ENCODE measurements at regions not wholly inside any gene's neighbourhood (a gene's known extent, or its start where the extent isn't known, plus 50 kb on each side); places are given as distances from the start of the nearest gene placed in this dataset.
"Not testable (repeated sequence)": the region's sequence is repeated elsewhere in the genome, so short reads cannot be mapped to it uniquely, and the experiment has no call there.

DNA sequence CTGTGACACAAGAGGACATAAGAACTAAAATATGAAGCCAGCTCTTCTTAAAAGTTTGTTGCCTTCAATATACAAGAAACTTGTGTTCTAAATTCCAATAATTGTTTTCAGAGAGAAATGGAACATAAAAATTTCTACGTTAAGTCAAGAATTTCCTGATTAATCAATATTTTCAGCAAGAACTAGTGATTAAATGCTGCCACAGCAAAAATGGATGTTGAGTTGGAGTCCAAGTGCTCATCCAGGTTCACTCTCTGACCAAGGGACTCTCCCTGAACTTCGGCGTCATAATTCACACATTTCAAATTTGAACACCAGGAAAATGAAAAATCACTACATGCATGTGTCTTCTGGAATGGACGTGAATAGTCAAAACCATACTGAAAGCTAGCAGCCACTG, 1263.6 kb upstream of the GOT2 start:
- DNase-seq (ENCODE audit: low spot score), result no peak

DNA sequence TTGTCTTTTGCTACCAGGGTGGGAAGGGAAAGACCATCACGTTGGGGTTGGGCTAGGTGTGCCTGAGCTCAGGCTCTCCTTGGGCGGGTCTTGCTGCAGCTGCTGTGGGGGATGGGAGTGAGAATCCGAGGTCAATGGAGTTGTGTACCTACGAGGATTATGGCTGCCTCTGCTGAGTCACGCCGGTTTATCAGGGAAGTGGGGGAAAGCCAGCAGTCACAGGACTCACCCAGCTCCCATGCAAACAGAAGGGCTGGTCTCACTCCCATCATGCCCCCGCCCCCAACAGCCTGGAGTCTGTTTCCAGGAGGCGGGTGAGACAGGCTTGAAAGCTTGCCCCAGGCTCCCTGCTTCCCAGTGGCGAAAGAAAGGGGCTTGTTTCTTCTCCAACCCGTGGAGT, 1259.0 kb upstream of the GOT2 start:
- no peak for DNase-seq (ENCODE audit: low spot score)

DNA sequence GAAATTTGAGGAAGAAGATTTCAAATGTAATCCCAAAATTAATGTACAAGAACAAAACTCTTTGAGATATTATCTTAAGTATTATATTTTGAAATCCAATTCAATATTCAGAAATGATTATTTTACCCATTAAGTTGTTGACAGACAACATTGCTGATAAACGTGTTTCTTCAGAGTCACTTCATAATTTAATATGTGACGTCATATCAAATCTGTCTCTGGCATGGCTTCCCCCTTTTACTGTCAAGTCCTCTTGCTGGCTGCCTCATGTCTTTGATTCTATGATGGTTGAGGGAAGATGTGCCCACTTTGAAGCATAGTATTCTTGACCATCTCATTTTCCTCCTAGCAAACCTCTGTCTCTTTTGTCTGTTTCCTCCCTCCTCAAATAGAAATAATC, 1257.1 kb upstream of the GOT2 start:
- DNase-seq (ENCODE audit: low spot score), result no peak

DNA sequence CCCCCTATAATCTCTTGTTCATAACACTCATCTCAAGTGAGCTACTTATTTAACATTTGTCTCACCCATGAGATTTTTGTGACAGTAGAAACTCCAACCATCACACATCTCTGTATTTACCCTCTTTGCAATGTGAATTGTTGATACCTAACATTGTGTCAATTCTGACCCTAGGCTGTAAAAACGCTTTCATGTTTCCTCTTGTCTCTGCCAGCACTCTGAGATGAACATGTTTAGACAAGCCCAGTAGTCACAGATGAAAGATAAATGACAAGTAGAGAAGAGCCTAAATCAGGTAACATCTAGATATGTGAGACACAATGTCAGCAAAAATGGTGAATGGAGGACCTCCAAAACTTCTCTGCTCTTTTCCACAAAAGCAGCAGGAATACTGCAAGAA, 1254.5 kb upstream of the GOT2 start:
- no peak for DNase-seq (ENCODE audit: low spot score)

DNA sequence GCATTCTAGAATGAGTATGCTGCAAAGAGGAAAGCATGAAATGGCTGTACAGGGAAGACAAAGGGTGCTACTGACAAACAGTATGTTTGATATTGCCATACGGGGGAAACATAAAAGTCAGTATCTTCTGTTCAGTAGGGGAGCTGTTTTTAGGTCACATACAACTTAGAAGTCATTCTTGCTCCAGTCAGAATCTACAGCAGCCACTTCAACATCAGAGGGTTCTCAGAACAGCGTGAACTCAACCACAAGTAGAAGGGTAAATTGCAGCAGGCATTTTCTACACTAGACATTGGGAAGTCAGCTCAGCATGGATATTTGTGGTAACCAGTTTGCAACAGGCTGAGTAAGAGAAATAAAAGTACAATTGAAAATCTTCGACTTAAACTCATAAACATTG, 1241.8 kb upstream of the GOT2 start:
- DNase-seq (ENCODE audit: low spot score), result no peak

DNA sequence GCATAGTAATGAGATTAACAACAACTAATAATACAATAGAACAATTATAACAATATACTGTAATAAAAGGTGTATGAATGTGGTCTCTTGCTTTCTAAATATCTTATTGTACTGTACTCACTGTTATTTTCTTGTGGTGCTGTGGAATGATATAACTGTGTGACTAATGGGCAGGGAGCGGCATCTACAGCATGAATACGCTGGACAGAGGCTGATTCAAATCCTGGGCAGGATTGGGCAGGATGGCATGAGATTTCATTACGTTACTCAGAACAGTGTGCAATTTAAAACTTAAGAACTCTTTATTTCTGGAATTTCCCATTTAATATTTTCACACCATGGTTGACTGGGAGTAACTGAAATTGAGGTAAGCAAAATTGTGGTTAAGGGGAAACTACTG, 1239.8 kb upstream of the GOT2 start:
- DNase-seq (ENCODE audit: low spot score), result no peak

DNA sequence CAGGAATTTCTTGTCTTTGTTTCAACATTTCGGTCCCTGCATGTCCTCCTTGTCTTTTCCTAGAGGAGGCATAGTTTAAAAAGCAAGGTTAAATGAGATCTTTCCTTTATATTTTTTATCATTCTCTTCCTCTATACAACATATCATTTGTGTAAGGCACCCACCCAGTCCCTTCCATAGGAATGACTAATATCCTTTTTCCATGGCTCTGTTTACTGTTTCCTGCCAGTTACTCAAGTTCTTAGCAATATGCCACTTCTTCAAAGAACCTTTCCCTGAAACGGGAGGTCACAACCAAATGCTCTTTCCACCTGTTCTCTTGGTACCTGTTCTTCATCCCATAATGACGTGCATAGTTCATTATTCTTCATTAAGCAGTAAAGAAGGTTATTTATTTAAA, 1237.1 kb upstream of the GOT2 start:
- DNase-seq (ENCODE audit: low spot score), result no peak

DNA sequence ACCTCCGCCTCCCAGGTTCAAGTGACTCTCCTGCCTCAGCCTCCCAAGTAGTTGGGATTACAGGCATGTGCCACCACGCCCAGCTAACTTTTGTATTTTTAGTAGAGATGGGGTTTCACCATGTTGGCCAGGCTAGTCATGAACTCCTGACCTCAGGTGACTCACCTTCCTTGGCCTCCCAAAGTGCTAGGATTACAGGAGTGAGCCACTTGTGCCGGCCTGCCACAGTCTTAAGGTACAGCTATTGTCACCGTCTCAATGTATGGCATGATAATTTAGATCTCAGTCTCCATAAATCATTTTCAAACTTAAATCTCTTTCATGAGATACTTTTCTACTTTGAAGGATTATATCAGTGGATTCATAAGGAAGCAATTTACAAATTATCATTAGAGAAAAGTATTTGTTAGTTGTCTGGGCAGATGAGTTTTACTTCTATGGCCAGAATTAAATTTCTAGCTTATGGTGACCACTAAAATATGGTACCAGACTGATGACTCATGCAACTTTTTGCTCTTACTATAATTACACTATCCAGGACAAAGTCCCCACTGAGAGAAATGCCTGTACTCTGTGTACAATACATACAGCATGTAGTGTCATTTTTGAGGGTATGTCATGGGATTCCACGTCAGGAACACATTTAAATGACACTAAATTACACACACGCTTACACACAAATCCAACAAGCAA, 1230.3 kb upstream of the GOT2 start:
- no peak for DNase-seq (ENCODE audit: low spot score)

DNA sequence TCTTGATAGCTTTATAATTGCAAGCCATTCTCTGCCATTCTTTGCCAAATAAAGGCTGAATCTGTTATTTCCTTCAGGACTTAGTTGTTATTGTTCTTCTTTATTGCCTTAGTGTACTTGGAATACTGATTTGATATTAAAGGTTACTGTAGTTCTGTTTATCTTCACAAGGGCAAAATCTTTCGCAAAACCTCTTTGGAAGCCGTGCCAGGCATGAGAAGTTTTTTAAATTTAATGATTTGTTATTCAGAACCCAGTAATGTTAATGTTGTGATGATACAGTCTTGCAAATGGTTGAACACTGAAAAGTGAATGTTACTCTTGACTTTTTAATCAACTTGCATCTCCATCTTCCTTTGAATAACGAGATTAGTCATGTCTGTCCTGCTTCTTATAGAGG, 1225.2 kb upstream of the GOT2 start:
- no peak for DNase-seq (ENCODE audit: low spot score)

DNA sequence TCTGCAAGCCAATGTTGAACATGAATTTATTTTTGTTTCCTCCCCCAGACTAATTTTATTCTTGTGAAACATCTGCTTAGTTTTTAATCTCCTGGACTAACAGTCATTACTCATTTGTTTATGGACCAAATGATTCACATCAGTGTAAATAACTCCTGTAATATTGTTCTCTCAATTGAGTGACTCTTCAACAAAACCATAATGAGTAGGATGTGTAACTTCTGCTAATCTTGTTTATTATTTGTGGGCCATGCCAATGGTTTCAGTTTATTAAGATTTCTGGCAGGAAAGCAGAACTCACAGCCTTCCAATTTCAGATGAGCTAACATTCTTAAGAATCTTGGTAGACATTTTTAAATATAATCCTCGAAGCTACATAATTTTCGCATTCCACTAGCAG, 1216.3 kb upstream of the GOT2 start:
- DNase-seq (ENCODE audit: low spot score), result no peak

DNA sequence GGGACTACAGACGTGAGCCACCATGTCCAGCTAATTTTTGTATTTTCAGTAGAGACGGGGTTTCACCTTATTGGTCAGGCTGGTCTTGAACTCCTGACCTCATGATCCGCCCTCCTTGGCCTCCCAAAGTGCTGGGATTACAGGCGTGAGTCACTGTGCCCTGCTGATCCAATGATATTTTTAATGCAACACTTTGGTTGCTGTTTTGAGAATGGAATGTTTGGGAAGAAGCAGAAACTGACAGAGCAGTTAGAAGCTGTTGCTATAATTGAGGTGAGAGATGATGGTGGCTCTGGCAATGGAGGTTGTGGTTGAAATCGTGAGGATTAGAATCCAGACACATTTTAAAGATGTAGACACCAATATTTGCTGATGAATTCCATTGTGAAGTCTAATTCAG, 1209.9 kb upstream of the GOT2 start:
- DNase-seq (ENCODE audit: low spot score), result not testable (repeated sequence)

DNA sequence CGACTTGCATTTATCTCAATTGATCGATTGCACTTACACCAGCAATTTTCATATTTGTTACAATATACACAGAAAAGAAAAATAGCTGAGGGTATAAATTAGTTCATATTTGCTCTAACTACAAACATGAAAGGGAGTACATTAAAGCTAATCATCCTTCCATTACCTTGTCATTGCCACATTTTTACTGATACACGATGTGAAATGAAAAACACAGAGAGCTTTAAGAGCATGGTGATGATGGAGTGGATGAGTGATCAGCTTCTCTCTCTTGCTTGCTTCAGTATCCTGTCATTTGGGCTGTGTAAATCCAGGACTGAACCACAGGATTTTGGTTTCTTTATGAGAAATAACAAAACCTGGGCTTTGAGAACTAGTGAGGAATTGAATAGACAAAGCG, 1207.5 kb upstream of the GOT2 start:
- DNase-seq (ENCODE audit: low spot score), result no peak

DNA sequence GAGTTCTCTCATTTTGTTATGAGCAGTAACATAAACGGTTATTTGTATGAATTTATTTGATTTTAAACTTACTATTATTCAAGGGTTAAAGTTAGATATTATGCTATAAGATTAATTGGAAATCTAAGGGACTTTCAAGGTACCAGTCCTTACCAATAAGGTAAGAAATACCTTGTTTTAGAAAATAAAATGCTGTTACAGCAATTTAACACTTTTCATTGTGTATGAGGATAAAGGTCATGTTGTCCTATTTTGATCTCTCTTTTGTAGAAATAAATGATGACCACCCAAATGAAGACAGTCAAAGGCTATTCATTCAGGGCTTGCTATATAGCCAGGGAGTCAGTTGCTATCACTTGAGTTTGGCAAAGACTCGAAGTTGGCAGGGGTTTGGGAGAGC, 1185.9 kb upstream of the GOT2 start:
- DNase-seq (ENCODE audit: low spot score), result no peak

DNA sequence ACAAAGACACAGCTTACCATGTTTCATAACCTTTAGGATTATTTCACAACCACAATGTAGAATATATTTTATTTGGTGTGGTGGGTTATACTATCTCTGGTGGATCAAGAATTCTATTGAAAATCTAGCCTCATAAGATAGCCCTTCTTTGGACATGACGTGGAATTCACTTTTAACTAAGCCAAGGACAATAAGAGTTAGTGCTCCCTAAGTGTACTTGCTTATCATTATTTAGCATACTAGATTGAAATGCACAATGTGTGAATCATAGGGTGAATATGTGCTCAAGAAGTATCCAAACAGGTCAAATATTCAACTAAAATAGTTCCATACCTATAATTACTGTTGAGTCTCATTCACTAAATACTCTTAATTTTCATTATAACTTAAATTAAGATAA, 1179.5 kb upstream of the GOT2 start:
- no peak for DNase-seq (ENCODE audit: low spot score)

DNA sequence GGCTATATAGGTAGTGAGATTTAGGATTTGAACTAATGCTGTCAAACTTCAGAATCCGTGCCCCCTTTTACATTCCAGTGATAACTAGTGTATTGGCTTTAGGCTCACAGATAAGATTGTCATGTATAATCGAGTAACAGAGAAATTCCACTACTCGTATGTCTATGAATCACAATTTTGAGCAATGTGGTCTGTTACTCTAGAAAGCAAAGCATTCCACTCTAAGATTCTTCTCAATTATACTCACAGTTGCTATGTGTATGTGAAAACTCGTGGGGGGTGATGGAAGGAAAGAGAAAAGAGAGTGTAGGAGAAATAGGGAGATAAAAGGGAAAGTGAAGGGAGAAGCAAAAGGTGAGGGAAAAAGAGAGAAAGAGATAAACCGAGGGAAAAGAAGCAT, 1175.1 kb upstream of the GOT2 start:
- DNase-seq (ENCODE audit: low spot score), result no peak

DNA sequence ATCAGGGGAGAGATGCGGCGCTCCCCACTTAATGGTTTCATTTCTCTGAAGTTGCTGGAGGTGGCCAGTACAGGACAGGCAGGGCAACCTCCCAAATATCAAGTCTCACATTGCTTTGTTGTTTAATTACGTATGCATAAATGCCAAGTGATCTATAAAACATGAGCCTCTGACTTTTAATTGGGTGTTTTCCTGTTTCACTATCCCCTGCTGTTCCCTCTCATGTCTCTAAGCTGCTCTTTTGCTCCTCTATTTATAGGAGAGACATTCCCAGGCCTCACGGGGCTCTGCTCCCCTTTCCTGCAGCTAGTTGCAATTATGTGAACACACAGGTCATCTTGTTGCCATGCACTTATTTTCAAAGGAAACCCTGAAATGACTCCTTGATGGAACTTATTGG, 1173.5 kb upstream of the GOT2 start:
- no peak for DNase-seq (ENCODE audit: low spot score)

DNA sequence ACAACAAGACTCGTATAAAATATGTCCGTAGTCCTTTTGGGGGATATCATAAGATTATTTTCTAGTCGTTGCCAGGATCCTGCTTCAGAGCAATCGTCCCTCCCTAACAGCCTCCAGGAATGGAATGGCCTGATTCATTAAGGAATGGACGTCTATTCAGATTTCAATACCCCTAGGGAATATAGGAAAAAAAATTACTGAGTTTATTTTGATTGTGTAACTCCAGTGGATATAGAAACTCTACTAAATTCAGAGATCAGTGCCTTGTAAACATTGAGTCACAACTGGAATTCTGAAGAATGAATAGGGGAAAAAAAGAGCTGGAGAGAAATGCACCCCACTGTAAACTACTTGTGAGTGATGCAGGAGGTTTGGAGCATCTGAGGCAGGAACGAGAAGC, 1171.5 kb upstream of the GOT2 start:
- DNase-seq (ENCODE audit: low spot score), result no peak

DNA sequence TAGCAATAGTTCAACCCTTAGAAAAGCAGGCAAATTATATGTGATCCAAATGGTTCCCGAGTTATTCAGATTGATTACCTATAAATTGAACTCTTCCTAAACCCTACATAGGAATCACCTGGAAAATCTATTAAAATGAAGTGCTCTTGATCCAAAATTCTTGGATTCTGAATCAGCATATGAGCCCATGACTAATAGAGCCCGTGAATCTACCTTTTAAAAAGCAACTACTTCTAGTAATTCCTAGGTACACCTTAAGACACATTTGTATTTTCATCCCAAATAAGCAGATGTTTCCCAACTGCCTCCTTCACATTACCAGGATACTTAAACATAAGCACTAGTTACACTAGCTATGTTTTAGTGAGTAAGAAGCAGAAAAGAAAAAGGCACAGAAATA, 1171.0 kb upstream of the GOT2 start:
- DNase-seq (ENCODE audit: low spot score), result no peak

DNA sequence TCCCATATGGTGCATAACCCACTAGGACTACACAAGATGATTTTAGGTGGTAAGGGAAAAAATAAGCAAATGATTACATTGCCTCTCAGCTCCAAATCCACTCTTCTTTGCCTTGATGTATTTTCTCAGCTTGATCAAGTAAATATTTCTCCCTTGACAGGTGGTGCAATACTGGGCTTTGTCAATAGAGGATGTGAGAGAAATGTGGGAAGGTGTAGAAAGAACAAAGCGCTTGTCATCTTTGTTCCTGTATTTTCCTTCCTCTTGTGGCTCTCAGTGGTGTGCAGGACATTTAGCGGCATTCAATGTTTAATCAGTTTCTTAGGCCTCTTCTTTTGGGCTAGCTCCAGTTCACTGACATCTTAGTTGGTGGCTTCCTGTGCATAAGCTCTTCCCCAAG, 1165.8 kb upstream of the GOT2 start:
- DNase-seq (ENCODE audit: low spot score), result no peak

DNA sequence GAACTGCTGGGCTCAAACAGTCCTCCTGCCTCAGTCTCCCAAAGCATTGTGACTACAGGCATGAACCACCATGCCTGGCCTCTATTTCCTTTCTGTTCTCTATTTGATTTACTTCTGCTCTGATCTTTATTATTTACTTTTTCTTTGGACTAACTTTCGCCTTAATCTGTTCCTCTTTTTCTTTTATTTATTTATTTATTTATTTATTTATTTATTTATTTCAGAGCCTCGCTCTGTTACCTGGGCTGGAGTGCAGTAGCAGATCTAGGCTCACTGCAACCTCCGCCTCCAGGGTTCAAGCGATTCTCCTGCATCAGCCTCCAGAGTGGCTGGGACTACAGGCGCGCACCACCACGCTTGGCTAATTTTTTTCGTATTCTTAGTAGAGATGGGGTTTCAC, 1158.3 kb upstream of the GOT2 start:
- no peak for DNase-seq (ENCODE audit: low spot score)

DNA sequence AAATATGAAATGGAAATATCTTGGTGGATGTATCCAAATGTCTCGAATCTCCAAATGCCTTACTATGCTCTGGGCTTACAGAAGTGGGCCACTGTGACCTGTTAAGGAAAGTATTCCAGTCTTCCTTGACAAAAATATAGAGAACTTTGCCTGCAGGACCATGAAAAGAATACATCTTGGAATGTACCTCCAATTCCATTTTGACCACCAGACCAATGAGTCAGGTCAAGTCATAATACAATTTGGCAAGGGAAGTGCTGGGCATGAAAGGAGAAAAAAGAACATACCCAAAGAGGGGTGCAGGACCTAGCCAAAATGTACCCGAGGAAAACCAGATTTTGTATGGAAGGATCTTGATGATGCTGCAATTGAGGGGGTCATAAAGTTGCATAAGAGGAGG, 1153.7 kb upstream of the GOT2 start:
- no peak for DNase-seq (ENCODE audit: low spot score)

DNA sequence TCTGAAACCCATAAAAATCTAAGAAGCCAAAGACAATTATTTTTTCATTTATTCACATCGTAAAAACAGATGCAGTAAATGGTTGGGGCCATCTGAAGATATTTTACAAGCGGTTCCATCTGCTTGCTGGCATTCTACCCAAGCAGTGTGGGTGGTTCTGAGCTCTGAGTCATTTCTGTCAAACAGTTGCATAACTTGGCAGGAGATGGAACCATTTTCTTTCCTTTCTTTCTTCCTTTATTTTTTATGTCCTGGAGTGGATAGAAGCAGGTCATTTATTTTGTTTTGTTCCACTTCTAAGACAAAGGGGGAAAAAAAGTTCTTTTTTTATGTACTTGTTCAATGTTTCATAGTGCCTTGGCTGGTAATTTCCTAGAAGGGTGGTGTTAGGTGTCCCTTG, 1151.9 kb upstream of the GOT2 start:
- no peak for DNase-seq (ENCODE audit: low spot score)

DNA sequence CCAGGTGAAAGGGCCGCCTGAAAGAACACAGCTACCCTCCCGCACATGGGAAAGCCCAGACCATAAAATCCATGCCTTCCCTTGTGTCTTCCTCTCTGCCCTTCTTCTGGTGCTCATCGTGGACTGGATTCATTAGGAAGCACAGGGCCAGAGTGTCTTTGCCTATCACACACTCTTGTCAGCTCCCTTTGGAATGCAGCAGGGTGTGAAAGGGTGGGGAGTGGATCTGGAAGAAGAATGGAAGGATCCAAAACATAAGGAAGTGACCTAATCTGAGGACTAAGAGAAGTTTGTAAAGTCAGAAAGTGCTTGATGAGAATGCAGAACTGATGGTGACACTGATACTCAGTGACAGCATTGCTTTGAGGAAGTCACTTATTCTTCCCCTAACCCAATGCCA, 1147.3 kb upstream of the GOT2 start:
- DNase-seq (ENCODE audit: low spot score), result no peak

DNA sequence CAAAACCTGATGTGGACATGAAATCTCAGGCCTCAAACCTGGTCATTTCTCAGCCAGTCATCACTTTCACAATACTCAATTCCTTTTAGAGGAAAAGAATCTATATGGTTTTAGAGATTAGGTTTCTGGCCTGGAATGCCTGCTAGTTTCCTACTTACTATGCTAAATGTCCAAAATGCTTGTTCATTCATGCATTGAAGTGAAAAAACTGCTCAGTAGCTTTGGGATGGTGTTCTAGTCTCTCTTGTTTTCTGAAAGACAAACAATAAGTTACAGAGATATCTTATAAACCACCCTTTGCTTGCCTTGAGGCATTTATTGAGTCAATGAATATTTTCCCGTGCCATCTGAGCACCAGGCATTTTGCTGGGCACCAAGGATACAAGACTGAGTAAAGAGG, 1146.5 kb upstream of the GOT2 start:
- no peak for DNase-seq (ENCODE audit: low spot score)

DNA sequence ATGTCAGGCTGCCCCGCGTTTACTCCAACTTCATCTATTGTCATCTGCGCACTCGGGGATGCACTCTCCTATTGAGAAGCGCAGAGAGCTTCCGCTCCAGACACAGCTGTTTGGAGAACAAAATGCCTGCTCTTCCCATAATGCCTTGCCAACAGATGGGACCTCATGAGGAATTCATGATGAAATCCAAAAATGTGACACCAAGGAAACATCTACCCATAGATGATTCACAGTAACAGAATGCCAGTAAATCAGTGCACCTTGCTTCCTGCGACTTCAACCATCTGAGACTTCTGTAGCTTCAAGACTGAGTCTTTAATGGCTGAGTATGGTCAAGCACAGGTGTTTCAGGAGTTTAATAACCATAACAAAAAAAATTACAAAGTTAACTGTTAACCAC, 1144.9 kb upstream of the GOT2 start:
- DNase-seq (ENCODE audit: low spot score), result no peak

Data from D341Med (cell line).